GM19099 (cell line): ENCODE measurements at regions not wholly inside any gene's neighbourhood (a gene's known extent, or its start where the extent isn't known, plus 50 kb on each side); places are given as distances from the start of the nearest gene placed in this dataset.

Experiments
- POLR2A ChIP-seq: IDR thresholded peaks from 3 replicates; pipeline ENCODE4 v1.6.1; 2011; ENCODE audit warnings: low read depth; ENCODE audit not compliant: insufficient read length; ENCODE audit errors: extremely low read depth

- no peak for TF ChIP-seq POLR2A
These were observed 108.7 kb upstream of the ATP6AP2 start for GRCh38 chrX:40471965-40472648.

GRCh38 chrX:40470830-40471429 is 109.8 kb upstream of the ATP6AP2 start:
- TF ChIP-seq POLR2A = no peak

- no peak for TF ChIP-seq POLR2A
These were observed 111.5 kb upstream of the ATP6AP2 start for GRCh38 chrX:40469316-40469715.

- TF ChIP-seq POLR2A = no peak
These were observed 112.5 kb upstream of the ATP6AP2 start for GRCh38 chrX:40468033-40468846.

GRCh38 chrX:40467454-40467853 is 113.3 kb upstream of the ATP6AP2 start:
- no peak for TF ChIP-seq POLR2A

- no peak for TF ChIP-seq POLR2A
These were observed 114.8 kb upstream of the ATP6AP2 start for GRCh38 chrX:40465735-40466551.

- no peak for TF ChIP-seq POLR2A
These were observed 118.0 kb upstream of the ATP6AP2 start for GRCh38 chrX:40462795-40463194.

- no peak for TF ChIP-seq POLR2A
These were observed 119.8 kb upstream of the ATP6AP2 start for GRCh38 chrX:40460926-40461325.

- no peak for TF ChIP-seq POLR2A
These were observed 121.1 kb upstream of the ATP6AP2 start for GRCh38 chrX:40459571-40460158.

- no peak for TF ChIP-seq POLR2A
These were observed 123.4 kb upstream of the ATP6AP2 start for GRCh38 chrX:40457406-40457805.

GRCh38 chrX:40452031-40452430 is 128.7 kb upstream of the ATP6AP2 start:
- no peak for TF ChIP-seq POLR2A

- TF ChIP-seq POLR2A = no peak
These were observed 130.6 kb upstream of the ATP6AP2 start for GRCh38 chrX:40449956-40450706.

GRCh38 chrX:40449396-40449795 is 131.4 kb upstream of the ATP6AP2 start:
- no peak for TF ChIP-seq POLR2A

- no peak for TF ChIP-seq POLR2A
These were observed 132.0 kb upstream of the ATP6AP2 start for GRCh38 chrX:40448793-40449192.
